GM12891 (cell line): ENCODE measurements at regions not wholly inside any gene's neighbourhood (a gene's known extent, or its start where the extent isn't known, plus 50 kb on each side); places are given as distances from the start of the nearest gene placed in this dataset.

Source experiments
- POLR2A ChIP-seq: IDR thresholded peaks from 2 replicates; pipeline ENCODE4 v1.6.1; 2011; ENCODE audit warnings: low read depth, low read length, control low read depth
- POLR2AphosphoS5 ChIP-seq: IDR thresholded peaks from 2 replicates; pipeline ENCODE4 v1.6.1; 2011; ENCODE audit warnings: low read depth, low read length, control low read depth
- POU2F2 ChIP-seq: IDR thresholded peaks from 2 replicates; pipeline ENCODE4 v1.6.1; 2011; ENCODE audit warnings: low read depth, mild to moderate bottlenecking, control low read depth, low read length, moderate library complexity
- SPI1 ChIP-seq: IDR thresholded peaks from 2 replicates; pipeline ENCODE4 v1.6.1; 2011; ENCODE audit warnings: low read depth, low read length, control low read depth
- TAF1 ChIP-seq: IDR thresholded peaks from 2 replicates; pipeline ENCODE4 v1.6.1; 2011; ENCODE audit warnings: low read depth, low read length, control low read depth

DNA sequence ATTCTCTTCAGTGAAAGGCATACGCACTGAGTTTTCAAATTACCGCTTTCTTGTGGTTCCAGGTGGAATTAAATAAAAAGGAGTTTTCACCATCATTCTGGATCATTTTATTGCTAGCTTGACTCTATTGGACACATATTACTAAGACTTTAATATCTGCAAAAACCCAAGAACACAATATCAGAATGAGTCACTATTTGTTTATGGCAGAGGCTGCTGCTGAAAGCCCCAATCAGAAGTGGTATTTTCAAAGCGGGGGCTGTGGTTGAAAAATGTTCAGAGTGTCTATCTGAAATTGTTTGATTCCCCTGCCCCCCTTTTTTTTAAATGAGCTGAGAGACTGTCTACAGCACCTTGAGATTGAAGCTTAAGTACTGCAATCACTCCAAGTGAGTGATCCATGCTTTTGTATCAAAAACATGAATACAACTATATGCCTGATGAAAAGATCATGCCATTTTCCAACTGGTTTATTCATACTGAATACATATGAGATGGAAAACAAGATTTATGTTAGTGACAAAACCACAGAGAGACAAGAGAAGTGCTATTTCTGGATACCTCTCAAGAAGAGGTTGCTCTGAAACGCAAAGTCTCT is 376.4 kb downstream of the HTR7 start:
- TF ChIP-seq POLR2A (no peak), TAF1 (no peak), POLR2AphosphoS5 (no peak), SPI1 (no peak), POU2F2 (no peak)
